ENCODE measurements at regions not wholly inside any gene's neighbourhood (a gene's known extent, or its start where the extent isn't known, plus 50 kb on each side); places are given as distances from the start of the nearest gene placed in this dataset.

- H3K4me1 ChIP-seq: no peaks in the 10 kb centered on the region
- intact Hi-C loops (cut with DNase I): no loop called here
- H3K4me3 ChIP-seq: no peak overlapping the region
- 20 to 29% methylated on average over 1 of the region's 1 CpG for WGBS, 2 donors
- no peaks in the 10 kb centered on the region for H3K27me3 ChIP-seq
- H3K9me3 ChIP-seq: no peaks in the 10 kb centered on the region
- no peak overlapping the region for H3K27ac ChIP-seq
- no peaks in the 10 kb centered on the region for H3K36me3 ChIP-seq
- no peak for DNase-seq
- no peak for TF ChIP-seq POLR2A (IDR thresholded peaks at IDR 0.05)
These were observed 246.3 kb upstream of the COL3A1 start for GRCh38 chr2:188727846-188728245.

GRCh38 chr2:188734691-188735090 lies 239.5 kb upstream of the COL3A1 start:
- Histone ChIP-seq H3K27me3 (no peaks in the 10 kb centered on the region), H3K36me3 (no peaks in the 10 kb centered on the region), H3K27ac (no peak overlapping the region), H3K9me3 (no peaks in the 10 kb centered on the region), H3K4me1 (no peaks in the 10 kb centered on the region), H3K4me3 (no peak overlapping the region)
- 25 to 39% methylated on average over 3 of the region's 3 CpGs for WGBS, 2 donors
- intact Hi-C loops (cut with DNase I): no loop called here
- TF ChIP-seq CTCF (IDR thresholded peaks at IDR 0.05): no peak
- TF ChIP-seq POLR2A (IDR thresholded peaks at IDR 0.05): no peak
- DNase-seq: no peak

GRCh38 chr2:188746727-188747126 lies 227.4 kb upstream of the COL3A1 start:
- TF ChIP-seq POLR2A (IDR thresholded peaks at IDR 0.05) (no peak), CTCF (IDR thresholded peaks at IDR 0.05) (no peak)
- no peaks in the 10 kb centered on the region for H3K9me3 ChIP-seq
- H3K4me1 ChIP-seq: no peaks in the 10 kb centered on the region
- H3K36me3 ChIP-seq: no peaks in the 10 kb centered on the region
- intact Hi-C loops (cut with DNase I): no loop called here
- H3K27me3 ChIP-seq: no peaks in the 10 kb centered on the region
- H3K27ac ChIP-seq: no peak overlapping the region
- no peak for DNase-seq
- no peak overlapping the region for H3K4me3 ChIP-seq

- intact Hi-C loops (cut with DNase I): no loop called here
- Histone ChIP-seq H3K4me1 (no peaks in the 10 kb centered on the region), H3K4me3 (no peak overlapping the region), H3K9me3 (peaks cover 0 to 10% (median 0%) of the 10 kb centered on the region in 3 donors), H3K27ac (no peak overlapping the region), H3K27me3 (no peaks in the 10 kb centered on the region), H3K36me3 (no peaks in the 10 kb centered on the region)
- no peak for DNase-seq
- WGBS, 2 donors: 36 to 48% methylated on average over 2 of the region's 2 CpGs
- TF ChIP-seq CTCF (IDR thresholded peaks at IDR 0.05) (no peak), POLR2A (IDR thresholded peaks at IDR 0.05) (no peak)
These were observed 222.4 kb upstream of the COL3A1 start for GRCh38 chr2:188751816-188752215.

GRCh38 chr2:188752311-188752710 lies 221.9 kb upstream of the COL3A1 start:
- no peak for TF ChIP-seq POLR2A (IDR thresholded peaks at IDR 0.05)
- Histone ChIP-seq H3K9me3 (peaks cover 0 to 10% (median 0%) of the 10 kb centered on the region in 3 donors), H3K4me1 (no peaks in the 10 kb centered on the region), H3K27ac (no peak overlapping the region), H3K27me3 (no peaks in the 10 kb centered on the region), H3K4me3 (no peak overlapping the region), H3K36me3 (no peaks in the 10 kb centered on the region)
- intact Hi-C loops (cut with DNase I): no loop called here
- WGBS, 2 donors: 70 to 88% methylated on average over 1 of the region's 1 CpG
- no peak for DNase-seq

- no peak for DNase-seq
- TF ChIP-seq CTCF (IDR thresholded peaks at IDR 0.05): no peak
- TF ChIP-seq POLR2A (IDR thresholded peaks at IDR 0.05): no peak
- intact Hi-C loops (cut with DNase I): no loop called here
- Histone ChIP-seq H3K36me3 (no peaks in the 10 kb centered on the region), H3K27me3 (no peaks in the 10 kb centered on the region), H3K9me3 (no peaks in the 10 kb centered on the region), H3K27ac (no peak overlapping the region), H3K4me3 (no peak overlapping the region), H3K4me1 (no peaks in the 10 kb centered on the region)
- 71 to 74% methylated on average over 2 of the region's 2 CpGs for WGBS, 2 donors
These were observed 212.0 kb upstream of the COL3A1 start for GRCh38 chr2:188762151-188762550.
